ENCODE measurements at regions not wholly inside any gene's neighbourhood (a gene's known extent, or its start where the extent isn't known, plus 50 kb on each side); places are given as distances from the start of the nearest gene placed in this dataset.

GRCh38 chr4:164116286-164116685, 621.8 kb downstream of the TMA16 start (continued):
- TF ChIP-seq BCL11A (IDR thresholded peaks at IDR 0.05; ENCODE audit: low read depth in 2 of 2, low read length in 2 of 2) (no peak), RBBP5 (IDR thresholded peaks at IDR 0.05; ENCODE audit: borderline replicate concordance, low read depth, low read length) (no peak), CHD1 (IDR thresholded peaks at IDR 0.05; ENCODE audit: low read depth, low read length) (no peak), TAF7 (optimal IDR thresholded peaks at IDR 0.05; ENCODE audit: borderline replicate concordance, low read depth, low read length) (no peak), E2F6 (IDR thresholded peaks at IDR 0.05) (no peak), HDAC6 (IDR thresholded peaks at IDR 0.05; ENCODE audit: low read depth, low read length) (no peak)
- TF ChIP-seq, protein P1, sequence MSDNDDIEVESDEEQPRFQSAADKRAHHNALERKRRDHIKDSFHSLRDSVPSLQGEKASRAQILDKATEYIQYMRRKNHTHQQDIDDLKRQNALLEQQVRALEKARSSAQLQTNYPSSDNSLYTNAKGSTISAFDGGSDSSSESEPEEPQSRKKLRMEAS (IDR thresholded peaks at IDR 0.05), result no peak

All from H1 (cell line).